Esophagus muscularis mucosa (tissue), 4 donors: ENCODE measurements at regions not wholly inside any gene's neighbourhood (a gene's known extent, or its start where the extent isn't known, plus 50 kb on each side); places are given as distances from the start of the nearest gene placed in this dataset.
A peak's percentile ranks its signal among the peaks of the same experiment; 100 is the strongest.

ENCODE experiments used
- DNase-seq: peaks from one replicate; pipeline ENCODE4 v3.0.0-alpha.2; 2017; ENCODE audit errors: extremely low spot score
- H3K27ac ChIP-seq, 4 donors: fragments of 200-600 bp; sonication (generic); replicated peaks in 1 of 4; 1 replicate in 3 of 4; 2 replicates in 1 of 4; pipeline ENCODE4 v1.5.1; 2016 to 2019; ENCODE audit warnings: mild to moderate bottlenecking in 1 of 4
- H3K27me3 ChIP-seq, 4 donors: fragments of 200-600 bp; sonication (generic); one replicate each; pipeline versions ENCODE4 v1.5.1 to v1.6.0; 2016 to 2019
- H3K36me3 ChIP-seq, 4 donors: fragments of 200-600 bp; sonication (generic); one replicate each; pipeline ENCODE4 v1.5.1; 2016 to 2019
- H3K4me1 ChIP-seq, 4 donors: fragments of 200-600 bp; sonication (generic); one replicate each; pipeline ENCODE4 v1.5.1; 2016 to 2019
- H3K4me3 ChIP-seq, 4 donors: fragments of 200-600 bp; sonication (generic); 1 replicate in 2 of 4; 2 replicates in 2 of 4; pipeline ENCODE4 v1.5.1; 2016 to 2019; ENCODE audit warnings: mild to moderate bottlenecking in 4 of 4, moderate library complexity in 1 of 4
- H3K9me3 ChIP-seq, 4 donors: fragments of 200-600 bp; sonication (generic); 1 replicate in 3 of 4; 2 replicates in 1 of 4; pipeline ENCODE4 v1.5.1; 2016 to 2019
- CTCF ChIP-seq, 3 experiments: fragments of 200-600 bp in 2 of 3; fragments of 450-650 bp in 1 of 3; sonication (generic) in 2 of 3; IDR thresholded peaks; one replicate each; pipeline ENCODE4 v1.5.1; 2017 to 2019; ENCODE audit warnings: antibody characterized with exemption in 3 of 3, mild to moderate bottlenecking in 2 of 3, moderate library complexity in 1 of 3
- EP300 ChIP-seq: sonication (generic); formaldehyde crosslinking; IDR thresholded peaks from one replicate; pipeline ENCODE4 v1.6.1; 2017; ENCODE audit warnings: antibody characterized with exemption
- POLR2A ChIP-seq: fragments of 450-650 bp; IDR thresholded peaks from one replicate; pipeline ENCODE4 v1.6.1; 2017; ENCODE audit warnings: antibody characterized with exemption, moderate library complexity, mild to moderate bottlenecking, low read depth
- POLR2AphosphoS5 ChIP-seq, 2 donors: sonication (generic); formaldehyde crosslinking; IDR thresholded peaks; one replicate each; pipeline ENCODE4 v1.6.1; 2017; ENCODE audit warnings: antibody characterized with exemption in 2 of 2
- WGBS: methylation state at CpG from one replicate; pipeline ENCODE4 v1.1.5; 2018; 5-methylcytosine and 5-hydroxymethylcytosine counted together
- intact Hi-C: fragments of 100-400 bp; cut with DNase I; formaldehyde crosslinking; loops from one replicate; pipeline ENCODE4 v1.15.1; 2023

- Histone ChIP-seq H3K4me3 (no peak overlapping the region), H3K27ac (no peak overlapping the region), H3K4me1 (peaks cover 3 to 11% (median 11%) of the 10 kb centered on the region in 4 donors), H3K36me3 (no peaks in the 10 kb centered on the region), H3K9me3 (peaks cover 0 to 17% (median 6%) of the 10 kb centered on the region in 4 donors), H3K27me3 (peaks cover 0 to 8% (median 0%) of the 10 kb centered on the region in 4 donors)
- TF ChIP-seq EP300 (no peak), POLR2AphosphoS5 (IDR thresholded peaks at IDR 0.05) (no peak), CTCF (IDR thresholded peaks at IDR 0.05) (no peak), POLR2A (no peak)
- no peak for DNase-seq
- intact Hi-C loops = no loop called here
- WGBS = 26% methylated on average over 8 of the region's 8 CpGs
Observed at GRCh38 chr2:239706367-239706766, 305.5 kb upstream of the HDAC4 start.

- 94% methylated on average over 6 of the region's 6 CpGs for WGBS
- Histone ChIP-seq H3K27me3 (peaks cover 0 to 8% (median 0%) of the 10 kb centered on the region in 4 donors), H3K9me3 (peaks cover 0 to 7% (median 0%) of the 10 kb centered on the region in 4 donors), H3K36me3 (no peaks in the 10 kb centered on the region), H3K4me3 (no peak overlapping the region), H3K27ac (no peak overlapping the region), H3K4me1 (peaks cover 3 to 11% (median 11%) of the 10 kb centered on the region in 4 donors)
- intact Hi-C loops = no loop called here
- no peak for TF ChIP-seq EP300
- no peak for TF ChIP-seq CTCF (IDR thresholded peaks at IDR 0.05)
- no peak for TF ChIP-seq POLR2AphosphoS5 (IDR thresholded peaks at IDR 0.05)
- no peak for TF ChIP-seq POLR2A
- peak; percentile 64 for DNase-seq
Observed at GRCh38 chr2:239704737-239705136, 303.9 kb upstream of the HDAC4 start.

GRCh38 chr2:239703834-239704233 is 303.0 kb upstream of the HDAC4 start:
- Histone ChIP-seq H3K4me3 (no peak overlapping the region), H3K36me3 (no peaks in the 10 kb centered on the region), H3K9me3 (no peaks in the 10 kb centered on the region), H3K4me1 (peaks cover 3 to 11% (median 11%) of the 10 kb centered on the region in 4 donors), H3K27me3 (peaks cover 0 to 8% (median 0%) of the 10 kb centered on the region in 4 donors), H3K27ac (no peak overlapping the region)
- WGBS = 88% methylated on average over 3 of the region's 3 CpGs
- TF ChIP-seq POLR2A (no peak), EP300 (no peak), POLR2AphosphoS5 (IDR thresholded peaks at IDR 0.05) (no peak), CTCF (IDR thresholded peaks at IDR 0.05) (no peak)
- intact Hi-C loops = no loop called here
- no peak for DNase-seq

- H3K27ac ChIP-seq = no peak overlapping the region
Observed at GRCh38 chr2:239700686-239701345, 300.0 kb upstream of the HDAC4 start.

More at GRCh38 chr2:239700686-239701345, 300.0 kb upstream of the HDAC4 start:
- TF ChIP-seq CTCF (IDR thresholded peaks at IDR 0.05) (no peak), POLR2A (no peak), POLR2AphosphoS5 (IDR thresholded peaks at IDR 0.05) (no peak), EP300 (no peak)
- Histone ChIP-seq H3K4me1 (peaks cover 0 to 2% (median 2%) of the 10 kb centered on the region in 4 donors), H3K9me3 (no peaks in the 10 kb centered on the region), H3K4me3 (no peak overlapping the region), H3K36me3 (no peaks in the 10 kb centered on the region), H3K27me3 (peaks cover 0 to 6% (median 0%) of the 10 kb centered on the region in 4 donors)
- DNase-seq = no peak
- 88% methylated on average over 10 of the region's 10 CpGs for WGBS
- intact Hi-C loops = no loop called here
